ENCODE measurements at regions not wholly inside any gene's neighbourhood (a gene's known extent, or its start where the extent isn't known, plus 50 kb on each side); places are given as distances from the start of the nearest gene placed in this dataset.

DNA sequence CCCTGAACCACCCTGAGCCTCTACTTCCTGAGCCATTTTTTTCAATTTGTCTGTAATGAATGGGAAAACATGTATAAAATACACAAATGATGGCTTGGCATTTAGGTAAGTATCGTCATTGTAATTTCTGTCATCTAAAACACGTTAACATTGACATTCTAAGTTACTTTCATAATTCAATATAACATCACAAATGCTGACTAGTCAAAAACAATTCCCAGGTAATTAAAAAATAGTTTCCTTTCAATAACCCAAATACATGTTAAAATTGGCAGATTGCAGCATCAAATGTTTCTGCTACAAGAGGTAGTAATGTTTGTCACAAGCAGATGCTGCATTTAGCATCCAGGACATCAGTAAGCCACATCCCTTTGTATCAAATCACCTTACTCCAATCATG is 776.4 kb downstream of the KCTD16 start:
- H3K27ac ChIP-seq = no peak overlapping the region
- no peak for TF ChIP-seq ZFX (IDR thresholded peaks at IDR 0.05; ENCODE audit: borderline replicate concordance)
- TF ChIP-seq, protein P1, sequence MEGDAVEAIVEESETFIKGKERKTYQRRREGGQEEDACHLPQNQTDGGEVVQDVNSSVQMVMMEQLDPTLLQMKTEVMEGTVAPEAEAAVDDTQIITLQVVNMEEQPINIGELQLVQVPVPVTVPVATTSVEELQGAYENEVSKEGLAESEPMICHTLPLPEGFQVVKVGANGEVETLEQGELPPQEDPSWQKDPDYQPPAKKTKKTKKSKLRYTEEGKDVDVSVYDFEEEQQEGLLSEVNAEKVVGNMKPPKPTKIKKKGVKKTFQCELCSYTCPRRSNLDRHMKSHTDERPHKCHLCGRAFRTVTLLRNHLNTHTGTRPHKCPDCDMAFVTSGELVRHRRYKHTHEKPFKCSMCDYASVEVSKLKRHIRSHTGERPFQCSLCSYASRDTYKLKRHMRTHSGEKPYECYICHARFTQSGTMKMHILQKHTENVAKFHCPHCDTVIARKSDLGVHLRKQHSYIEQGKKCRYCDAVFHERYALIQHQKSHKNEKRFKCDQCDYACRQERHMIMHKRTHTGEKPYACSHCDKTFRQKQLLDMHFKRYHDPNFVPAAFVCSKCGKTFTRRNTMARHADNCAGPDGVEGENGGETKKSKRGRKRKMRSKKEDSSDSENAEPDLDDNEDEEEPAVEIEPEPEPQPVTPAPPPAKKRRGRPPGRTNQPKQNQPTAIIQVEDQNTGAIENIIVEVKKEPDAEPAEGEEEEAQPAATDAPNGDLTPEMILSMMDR (IDR thresholded peaks at IDR 0.05) = no peak

DNA sequence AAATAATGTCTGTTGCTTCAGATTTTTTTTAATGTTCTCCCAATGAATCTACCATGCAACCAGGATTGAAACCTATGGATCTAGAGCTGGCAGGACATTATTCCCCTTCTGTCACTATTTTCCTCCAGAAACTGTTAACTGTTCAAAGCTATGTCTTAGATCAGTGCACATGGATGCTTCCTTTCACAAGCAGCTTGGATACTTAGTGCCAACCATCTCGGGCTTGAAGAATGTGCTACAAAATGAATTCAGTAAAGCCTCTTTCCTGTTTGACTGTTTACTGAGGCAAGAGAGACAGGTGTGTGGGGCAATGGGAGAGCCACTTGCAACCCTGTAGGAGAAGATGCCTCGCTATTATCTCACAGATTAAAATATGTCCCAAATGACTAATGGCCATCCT is 774.8 kb downstream of the KCTD16 start:
- H3K27ac ChIP-seq = no peak overlapping the region
- TF ChIP-seq, protein P1 (IDR thresholded peaks at IDR 0.05) = no peak
- TF ChIP-seq ZFX (IDR thresholded peaks at IDR 0.05; ENCODE audit: borderline replicate concordance) = no peak

DNA sequence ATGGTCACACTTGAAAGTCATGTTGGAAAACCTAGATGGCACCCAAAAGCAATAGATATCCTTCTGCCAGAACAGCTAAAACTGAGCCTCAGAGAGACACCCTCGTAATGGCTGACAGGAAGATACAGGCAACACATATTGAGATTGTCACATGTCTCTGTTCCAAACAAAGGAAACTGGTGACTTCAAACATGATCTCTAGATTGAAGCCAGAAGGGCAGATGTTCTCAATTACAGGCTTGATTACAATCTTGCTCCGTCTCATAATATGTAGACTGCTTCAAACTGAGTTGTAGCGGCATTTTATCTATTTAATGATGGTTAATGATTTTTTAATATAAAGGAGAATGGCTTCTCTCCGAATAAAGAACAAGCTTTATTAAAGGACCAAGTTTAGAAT is 774.3 kb downstream of the KCTD16 start:
- TF ChIP-seq, protein P1 (IDR thresholded peaks at IDR 0.05) = no peak
- TF ChIP-seq ZFX (IDR thresholded peaks at IDR 0.05; ENCODE audit: borderline replicate concordance) = no peak

DNA sequence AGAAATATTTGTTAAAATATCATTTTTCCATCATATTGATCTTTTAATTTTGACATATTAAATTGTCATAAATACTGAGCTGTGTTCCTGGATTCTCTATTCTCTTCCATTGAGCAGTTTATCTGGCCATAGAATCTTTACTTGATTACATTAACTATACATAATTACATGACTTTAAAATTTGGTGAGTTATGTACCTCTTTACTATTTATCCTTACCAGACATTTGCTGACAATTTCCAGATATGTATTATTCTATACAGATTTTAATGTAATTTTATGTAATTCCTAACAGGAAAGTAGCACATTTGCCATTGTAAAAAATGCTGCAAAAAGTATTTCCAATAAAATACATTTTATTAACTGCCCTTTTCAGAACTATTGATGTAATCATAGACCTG is 770.3 kb downstream of the KCTD16 start:
- TF ChIP-seq ZFX (IDR thresholded peaks at IDR 0.05; ENCODE audit: borderline replicate concordance) = no peak
- TF ChIP-seq, protein P1 (IDR thresholded peaks at IDR 0.05) = no peak
- H3K27ac ChIP-seq = no peak overlapping the region

More for the DNA sequence above, 774.3 kb downstream of the KCTD16 start:
- H3K27ac ChIP-seq = no peak overlapping the region

DNA sequence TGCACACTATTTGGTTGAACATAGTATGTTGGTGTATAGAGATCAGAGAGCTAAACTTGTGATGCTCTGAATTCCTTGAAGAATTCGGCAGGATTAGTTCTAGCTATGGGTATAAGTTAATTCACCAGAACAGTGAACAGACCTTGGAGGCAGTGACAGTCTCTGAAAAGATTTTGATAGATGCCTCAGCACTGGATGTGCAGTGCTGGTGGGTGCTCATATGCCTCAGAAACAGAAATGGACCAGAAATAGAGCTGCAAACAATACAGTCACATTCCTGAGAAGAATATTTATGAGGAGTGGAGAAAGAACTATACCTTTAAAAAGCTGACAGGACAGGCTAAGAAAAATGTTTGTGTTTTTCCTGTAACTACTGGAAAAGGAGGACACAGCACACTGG is 747.7 kb downstream of the KCTD16 start:
- TF ChIP-seq ZFX (IDR thresholded peaks at IDR 0.05; ENCODE audit: borderline replicate concordance) = no peak
- TF ChIP-seq, protein P1 (IDR thresholded peaks at IDR 0.05) = no peak
- no peak overlapping the region for H3K27ac ChIP-seq

DNA sequence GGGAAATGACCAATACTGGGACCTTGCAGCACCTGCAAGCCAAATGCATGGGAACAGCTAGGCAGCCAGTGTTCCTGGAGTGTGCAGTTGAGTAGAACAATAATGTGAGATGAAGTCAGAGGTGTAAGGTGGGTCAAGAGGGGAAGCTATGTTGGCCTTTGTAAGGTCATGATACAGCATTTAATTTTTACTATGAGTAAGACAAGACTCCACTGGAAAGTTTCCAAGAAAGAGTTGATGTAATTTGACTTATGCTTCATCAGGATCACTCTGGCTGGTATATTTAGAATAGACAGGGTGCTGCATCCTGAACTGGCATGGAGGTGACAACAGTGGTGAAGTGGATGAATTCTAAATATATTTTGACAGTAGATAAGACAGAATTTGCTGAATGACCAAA is 744.8 kb downstream of the KCTD16 start:
- TF ChIP-seq, protein P1 (IDR thresholded peaks at IDR 0.05) = no peak
- TF ChIP-seq ZFX (IDR thresholded peaks at IDR 0.05; ENCODE audit: borderline replicate concordance) = no peak
- H3K27ac ChIP-seq = no peak overlapping the region

DNA sequence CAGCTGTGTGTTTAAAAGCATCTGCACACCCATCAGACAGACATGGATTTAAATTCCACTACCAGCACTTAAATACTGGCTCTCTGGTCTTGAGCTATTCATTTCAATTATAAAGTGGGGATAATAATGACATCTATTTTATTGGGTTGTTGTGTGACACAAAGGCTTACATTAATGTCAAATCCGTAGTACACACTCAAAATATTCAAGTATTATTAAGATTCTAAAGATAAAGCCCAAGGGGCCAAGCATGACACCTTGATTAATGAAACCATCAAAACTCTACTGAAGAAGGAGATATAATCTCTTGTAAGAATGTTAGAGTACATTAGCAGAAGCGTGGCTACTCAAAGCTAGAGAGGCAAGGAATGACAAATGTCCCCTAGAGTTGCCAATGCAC is 743.0 kb downstream of the KCTD16 start:
- no peak overlapping the region for H3K27ac ChIP-seq
- TF ChIP-seq, protein P1 (IDR thresholded peaks at IDR 0.05) = no peak
- no peak for TF ChIP-seq ZFX (IDR thresholded peaks at IDR 0.05; ENCODE audit: borderline replicate concordance)

All from 22Rv1 (cell line).